ENCODE measurements at regions not wholly inside any gene's neighbourhood (a gene's known extent, or its start where the extent isn't known, plus 50 kb on each side); places are given as distances from the start of the nearest gene placed in this dataset.

DNA sequence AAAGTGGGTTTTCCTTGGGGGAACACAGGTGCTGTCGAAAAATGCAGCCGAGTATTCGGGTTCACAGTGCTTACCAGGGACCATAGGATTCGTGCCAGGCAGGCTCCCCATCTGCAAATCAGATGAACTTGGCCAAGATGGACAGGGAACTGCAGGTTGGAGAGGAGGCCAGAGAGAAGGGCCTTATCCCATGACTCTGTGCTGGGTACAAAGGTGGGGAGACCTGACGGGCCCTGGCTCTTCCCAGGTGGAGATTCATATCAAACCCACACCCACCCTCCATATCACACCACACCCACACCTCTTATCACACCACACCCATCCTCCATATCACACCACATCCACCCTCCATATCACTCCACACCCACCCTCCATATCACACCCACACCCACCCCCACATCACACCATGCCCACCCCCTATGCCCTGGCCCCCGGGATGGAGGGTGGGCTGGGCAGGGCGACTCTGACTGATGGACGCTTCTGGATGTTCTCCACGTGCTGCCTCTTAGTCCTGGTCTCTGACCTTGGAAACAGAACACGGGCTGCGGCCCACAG is 319.7 kb downstream of the ADGRD1 start:
- TF ChIP-seq, protein P1, sequence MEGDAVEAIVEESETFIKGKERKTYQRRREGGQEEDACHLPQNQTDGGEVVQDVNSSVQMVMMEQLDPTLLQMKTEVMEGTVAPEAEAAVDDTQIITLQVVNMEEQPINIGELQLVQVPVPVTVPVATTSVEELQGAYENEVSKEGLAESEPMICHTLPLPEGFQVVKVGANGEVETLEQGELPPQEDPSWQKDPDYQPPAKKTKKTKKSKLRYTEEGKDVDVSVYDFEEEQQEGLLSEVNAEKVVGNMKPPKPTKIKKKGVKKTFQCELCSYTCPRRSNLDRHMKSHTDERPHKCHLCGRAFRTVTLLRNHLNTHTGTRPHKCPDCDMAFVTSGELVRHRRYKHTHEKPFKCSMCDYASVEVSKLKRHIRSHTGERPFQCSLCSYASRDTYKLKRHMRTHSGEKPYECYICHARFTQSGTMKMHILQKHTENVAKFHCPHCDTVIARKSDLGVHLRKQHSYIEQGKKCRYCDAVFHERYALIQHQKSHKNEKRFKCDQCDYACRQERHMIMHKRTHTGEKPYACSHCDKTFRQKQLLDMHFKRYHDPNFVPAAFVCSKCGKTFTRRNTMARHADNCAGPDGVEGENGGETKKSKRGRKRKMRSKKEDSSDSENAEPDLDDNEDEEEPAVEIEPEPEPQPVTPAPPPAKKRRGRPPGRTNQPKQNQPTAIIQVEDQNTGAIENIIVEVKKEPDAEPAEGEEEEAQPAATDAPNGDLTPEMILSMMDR (IDR thresholded peaks at IDR 0.05) = no peak
- TF ChIP-seq POLR2A (IDR thresholded peaks at IDR 0.05) = no peak

Measured in esophagus squamous epithelium (tissue), 4 donors.